ENCODE measurements at regions not wholly inside any gene's neighbourhood (a gene's known extent, or its start where the extent isn't known, plus 50 kb on each side); places are given as distances from the start of the nearest gene placed in this dataset.

DNA sequence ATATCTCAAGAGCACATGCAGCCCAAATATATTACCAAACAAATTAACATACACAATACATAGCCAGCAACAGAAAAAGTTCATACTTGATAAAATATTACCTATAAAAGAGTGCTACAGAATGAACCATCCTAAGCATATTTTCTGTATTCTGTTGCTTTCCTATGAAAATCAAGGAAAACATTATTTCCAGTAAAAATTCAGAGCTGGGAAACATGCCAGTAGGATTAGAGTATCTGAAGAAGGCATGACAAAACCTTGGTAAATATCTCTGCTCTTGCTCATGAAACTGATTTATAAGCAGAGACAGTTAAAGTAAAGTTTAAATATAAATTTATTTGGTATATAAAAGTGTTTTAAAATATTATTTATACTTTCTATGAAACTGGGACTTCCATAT is 599.7 kb downstream of the ARAP2 start:
- Histone ChIP-seq H3K4me2 (ENCODE audit: insufficient read depth, insufficient read length, low read length) (no peak overlapping the region), H3K79me1 (ENCODE audit: insufficient read depth, low read depth, low read length, poor library complexity, severe bottlenecking) (no peaks in the 10 kb centered on the region), H3K9ac (ENCODE audit: extremely low read depth, insufficient read length, low read length) (no peak overlapping the region), H3K14ac (ENCODE audit: insufficient read depth, low read length) (no peak overlapping the region), H3K27ac (ENCODE audit: insufficient read length, low read depth, low read length) (no peak overlapping the region), H3K56ac (ENCODE audit: insufficient read length, low read depth, low read length) (no peak overlapping the region), H3K79me2 (ENCODE audit: insufficient read depth, low read length) (no peaks in the 10 kb centered on the region), H3K23ac (ENCODE audit: insufficient read length, low read depth, low read length) (no peak overlapping the region), H3K18ac (ENCODE audit: insufficient read length, low read depth, low read length) (no peak overlapping the region), H4K91ac (ENCODE audit: insufficient read length, low read depth, low read length) (no peak overlapping the region), H4K8ac (replicated peaks; ENCODE audit: insufficient read length, low read depth, low read length) (no peak overlapping the region), H3K4me1 (ENCODE audit: insufficient read depth, low read length) (no peaks in the 10 kb centered on the region), H2AK5ac (ENCODE audit: insufficient read length, low read length) (no peak overlapping the region), H2BK5ac (ENCODE audit: insufficient read length, low read length) (no peak overlapping the region), H2BK20ac (ENCODE audit: low read depth, low read length, poor library complexity, severe bottlenecking) (no peak overlapping the region), H2BK120ac (ENCODE audit: low read depth, low read length, poor library complexity, severe bottlenecking) (no peak overlapping the region), H3K23me2 (ENCODE audit: insufficient read length, low read depth, low read length, poor library complexity, severe bottlenecking) (no peaks in the 10 kb centered on the region), H2BK15ac (ENCODE audit: low read depth, low read length) (no peak overlapping the region), H2BK12ac (ENCODE audit: insufficient read length, low read depth, low read length) (no peak overlapping the region), H3T11ph (ENCODE audit: low read length) (no peak overlapping the region), H3K4ac (ENCODE audit: low read depth, low read length) (no peak overlapping the region), H2AFZ (ENCODE audit: low read length) (no peak overlapping the region), H4K20me1 (ENCODE audit: control insufficient read depth, insufficient read depth, insufficient read length) (no peaks in the 10 kb centered on the region), H4K5ac (ENCODE audit: insufficient read length, low read depth, low read length) (no peak overlapping the region), H3K9me3 (ENCODE audit: control insufficient read depth, low read depth, low read length) (no peaks in the 10 kb centered on the region), H3K27me3 (ENCODE audit: insufficient read depth, low read length) (no peaks in the 10 kb centered on the region)
- Mint-ChIP-seq H3K9me3 (no peaks in the 10 kb centered on the region), H3K27ac (no peak overlapping the region), H3K36me3 (ENCODE audit: insufficient read depth in 1 of 3, low read depth in 3 of 3) (no peaks in the 10 kb centered on the region), H3K4me3 (no peak overlapping the region), H3K27me3 (ENCODE audit: low read depth) (no peaks in the 10 kb centered on the region), H3K4me1 (no peaks in the 10 kb centered on the region)
- TF ChIP-seq, protein P1, sequence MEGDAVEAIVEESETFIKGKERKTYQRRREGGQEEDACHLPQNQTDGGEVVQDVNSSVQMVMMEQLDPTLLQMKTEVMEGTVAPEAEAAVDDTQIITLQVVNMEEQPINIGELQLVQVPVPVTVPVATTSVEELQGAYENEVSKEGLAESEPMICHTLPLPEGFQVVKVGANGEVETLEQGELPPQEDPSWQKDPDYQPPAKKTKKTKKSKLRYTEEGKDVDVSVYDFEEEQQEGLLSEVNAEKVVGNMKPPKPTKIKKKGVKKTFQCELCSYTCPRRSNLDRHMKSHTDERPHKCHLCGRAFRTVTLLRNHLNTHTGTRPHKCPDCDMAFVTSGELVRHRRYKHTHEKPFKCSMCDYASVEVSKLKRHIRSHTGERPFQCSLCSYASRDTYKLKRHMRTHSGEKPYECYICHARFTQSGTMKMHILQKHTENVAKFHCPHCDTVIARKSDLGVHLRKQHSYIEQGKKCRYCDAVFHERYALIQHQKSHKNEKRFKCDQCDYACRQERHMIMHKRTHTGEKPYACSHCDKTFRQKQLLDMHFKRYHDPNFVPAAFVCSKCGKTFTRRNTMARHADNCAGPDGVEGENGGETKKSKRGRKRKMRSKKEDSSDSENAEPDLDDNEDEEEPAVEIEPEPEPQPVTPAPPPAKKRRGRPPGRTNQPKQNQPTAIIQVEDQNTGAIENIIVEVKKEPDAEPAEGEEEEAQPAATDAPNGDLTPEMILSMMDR (conservative IDR thresholded peaks at IDR 0.05): no peak
- no peak for DNase-seq

All from H9 (cell line).